ENCODE measurements at regions not wholly inside any gene's neighbourhood (a gene's known extent, or its start where the extent isn't known, plus 50 kb on each side); places are given as distances from the start of the nearest gene placed in this dataset.

DNA sequence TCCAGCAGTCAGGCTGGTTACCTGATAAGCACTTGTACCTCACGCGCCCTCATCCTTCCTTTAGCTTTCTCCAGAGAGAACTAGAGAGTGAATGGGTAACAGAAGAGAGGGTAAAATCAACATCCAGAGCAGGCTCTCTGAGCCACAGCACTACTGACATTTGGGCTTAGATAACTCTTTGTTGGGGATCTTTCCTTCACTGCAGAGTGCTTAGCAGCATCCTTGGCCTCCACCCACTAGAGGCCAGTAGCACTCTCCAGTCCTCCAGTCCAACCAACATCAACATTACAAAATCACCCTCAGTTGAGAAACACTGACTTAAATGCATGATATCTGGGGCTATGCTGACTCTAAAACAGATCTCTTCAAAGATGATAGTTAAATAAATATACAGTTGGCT, 220.7 kb downstream of the TACR3 start:
- H3F3A ChIP-seq (ENCODE audit: insufficient read depth, low read depth) = no peaks in the 10 kb centered on the region; the same call in 1 of the 2 replicates
- H3K27me3 ChIP-seq (ENCODE audit: insufficient read depth, low read depth) = no peaks in the 10 kb centered on the region
- H3K9me2 ChIP-seq (ENCODE audit: insufficient read depth) = no peaks in the 10 kb centered on the region
- peaks cover 2% of the 10 kb centered on the region; the same call in 1 of the 2 replicates for H3K9me3 ChIP-seq (ENCODE audit: insufficient read depth, low read depth)
- TF ChIP-seq, protein P1, sequence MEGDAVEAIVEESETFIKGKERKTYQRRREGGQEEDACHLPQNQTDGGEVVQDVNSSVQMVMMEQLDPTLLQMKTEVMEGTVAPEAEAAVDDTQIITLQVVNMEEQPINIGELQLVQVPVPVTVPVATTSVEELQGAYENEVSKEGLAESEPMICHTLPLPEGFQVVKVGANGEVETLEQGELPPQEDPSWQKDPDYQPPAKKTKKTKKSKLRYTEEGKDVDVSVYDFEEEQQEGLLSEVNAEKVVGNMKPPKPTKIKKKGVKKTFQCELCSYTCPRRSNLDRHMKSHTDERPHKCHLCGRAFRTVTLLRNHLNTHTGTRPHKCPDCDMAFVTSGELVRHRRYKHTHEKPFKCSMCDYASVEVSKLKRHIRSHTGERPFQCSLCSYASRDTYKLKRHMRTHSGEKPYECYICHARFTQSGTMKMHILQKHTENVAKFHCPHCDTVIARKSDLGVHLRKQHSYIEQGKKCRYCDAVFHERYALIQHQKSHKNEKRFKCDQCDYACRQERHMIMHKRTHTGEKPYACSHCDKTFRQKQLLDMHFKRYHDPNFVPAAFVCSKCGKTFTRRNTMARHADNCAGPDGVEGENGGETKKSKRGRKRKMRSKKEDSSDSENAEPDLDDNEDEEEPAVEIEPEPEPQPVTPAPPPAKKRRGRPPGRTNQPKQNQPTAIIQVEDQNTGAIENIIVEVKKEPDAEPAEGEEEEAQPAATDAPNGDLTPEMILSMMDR (conservative IDR thresholded peaks at IDR 0.05) = no peak
- TF ChIP-seq EZH2 (IDR thresholded peaks at IDR 0.05; ENCODE audit: low read depth) = no peak
- no peak overlapping the region for H2AFZ ChIP-seq
- H3K27ac ChIP-seq = no peak overlapping the region
- ChIA-PET POLR2A (ENCODE audit: unreplicated experiment) (interaction anchor here (0.6 kb wide), 1 partner anchor 222 kb away, joined by 3 read pairs; no protein-coding TSS in a partner anchor), CTCF (no interaction called here)
- no peaks in the 10 kb centered on the region for H4K20me1 ChIP-seq (ENCODE audit: insufficient read depth)
- no peak overlapping the region for H3K4me2 ChIP-seq
- no peaks in the 10 kb centered on the region for H3K79me2 ChIP-seq (ENCODE audit: low read depth)
- DNase-seq = no peak
- H3K36me3 ChIP-seq (ENCODE audit: low read depth) = no peaks in the 10 kb centered on the region
- BruUV-seq (replicated peaks) = TSS peak; percentile 42
- H3K4me3 ChIP-seq = no peak overlapping the region
- H3K4me1 ChIP-seq (replicated peaks; ENCODE audit: insufficient read depth) = peaks cover 22% of the 10 kb centered on the region
- intact Hi-C loops (cut with micrococcal nuclease; ENCODE audit: unreplicated experiment) = no loop called here

DNA sequence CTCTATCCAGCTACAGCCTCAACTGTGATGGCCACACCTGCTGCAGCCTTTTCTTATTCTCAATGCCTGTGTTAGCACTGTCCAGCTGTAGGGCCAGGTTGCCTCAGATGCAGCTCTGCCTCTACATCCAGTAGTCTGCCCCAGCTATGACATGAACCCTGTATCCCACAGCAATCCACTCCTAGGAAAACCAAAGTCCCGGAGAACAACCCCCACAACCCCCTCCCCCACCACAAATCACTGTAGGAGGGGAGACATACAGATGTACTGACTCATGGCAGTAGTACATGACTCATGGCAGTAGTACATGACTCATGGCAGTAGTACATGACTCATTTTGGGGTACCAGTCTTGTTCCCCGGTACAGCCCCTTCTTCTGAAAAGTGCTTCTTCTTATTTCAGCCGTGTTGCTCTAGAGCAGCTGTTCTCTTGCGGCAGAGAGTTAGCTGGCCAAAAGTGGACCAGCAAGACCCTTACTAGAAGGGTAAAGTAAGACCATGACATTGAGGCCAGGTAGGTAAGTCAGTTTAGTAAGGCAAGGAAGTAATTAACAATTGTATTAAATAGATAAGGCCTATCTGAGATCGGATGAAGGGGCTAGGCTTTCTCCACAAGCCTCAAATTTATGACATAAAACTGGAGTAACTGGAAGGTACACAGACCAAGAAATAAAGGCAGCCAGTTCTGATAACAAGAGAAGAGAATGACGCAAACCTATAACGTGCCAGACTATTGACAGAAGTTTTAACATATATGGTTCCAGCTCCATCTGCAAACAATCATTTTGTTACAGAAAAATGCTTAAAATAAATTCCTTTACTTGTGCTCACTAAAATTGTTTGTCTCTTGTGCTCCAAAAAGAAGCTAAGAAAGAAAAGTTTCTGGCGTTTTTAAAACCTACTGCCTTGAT, 221.4 kb downstream of the TACR3 start:
- CTCF ChIA-PET = no interaction called here
- no peaks in the 10 kb centered on the region for H3K9me2 ChIP-seq (ENCODE audit: insufficient read depth)

DNA sequence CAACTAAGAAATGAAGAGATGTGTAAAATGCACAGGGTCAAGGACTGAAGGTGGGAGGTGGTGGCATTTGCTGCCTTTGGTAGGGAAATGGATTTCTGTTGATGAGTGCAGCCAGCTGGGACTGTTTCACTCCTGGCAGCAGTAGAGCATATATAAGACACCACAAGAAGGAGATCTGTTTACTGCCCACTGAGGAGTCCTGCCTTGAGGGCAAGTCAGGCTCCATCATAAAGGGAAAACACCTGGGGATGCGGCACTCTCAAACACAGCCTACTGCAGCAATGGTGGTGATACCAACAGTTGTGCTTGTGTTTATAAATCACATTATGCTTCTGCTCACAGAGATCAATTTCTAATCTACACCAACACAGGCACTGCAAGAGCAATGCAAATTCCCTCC, 222.1 kb downstream of the TACR3 start:
- Histone ChIP-seq H3K4me1 (replicated peaks; ENCODE audit: insufficient read depth) (peaks cover 36% of the 10 kb centered on the region), H3K9me3 (ENCODE audit: insufficient read depth, low read depth) (peaks cover 2% of the 10 kb centered on the region; the same call in 1 of the 2 replicates), H3F3A (ENCODE audit: insufficient read depth, low read depth) (peaks cover 10% of the 10 kb centered on the region; the same call in 1 of the 2 replicates), H2AFZ (no peak overlapping the region), H4K20me1 (ENCODE audit: insufficient read depth) (no peaks in the 10 kb centered on the region), H3K36me3 (ENCODE audit: low read depth) (no peaks in the 10 kb centered on the region), H3K27me3 (ENCODE audit: insufficient read depth, low read depth) (no peaks in the 10 kb centered on the region), H3K4me3 (no peak overlapping the region), H3K9me2 (ENCODE audit: insufficient read depth) (no peaks in the 10 kb centered on the region), H3K27ac (no peak overlapping the region), H3K4me2 (no peak overlapping the region; the same call in 1 of the 2 replicates), H3K79me2 (ENCODE audit: low read depth) (no peaks in the 10 kb centered on the region)
- POLR2A ChIA-PET (ENCODE audit: unreplicated experiment) = no interaction called here
- peak in 1 of 2 experiments; percentile 3 for DNase-seq
- intact Hi-C loops (cut with micrococcal nuclease; ENCODE audit: unreplicated experiment) = no loop called here
- no TSS peak for BruUV-seq (replicated peaks)
- TF ChIP-seq, protein P1 (conservative IDR thresholded peaks at IDR 0.05) = no peak
- no peak for TF ChIP-seq EZH2 (IDR thresholded peaks at IDR 0.05; ENCODE audit: low read depth)
- CTCF ChIA-PET = no interaction called here

More for the DNA sequence above, 221.4 kb downstream of the TACR3 start:
- no peak for TF ChIP-seq EZH2 (IDR thresholded peaks at IDR 0.05; ENCODE audit: low read depth)
- TF ChIP-seq, protein P1 (conservative IDR thresholded peaks at IDR 0.05) = no peak
- Histone ChIP-seq H3F3A (ENCODE audit: insufficient read depth, low read depth) (peaks cover 6% of the 10 kb centered on the region; the same call in 1 of the 2 replicates), H3K4me2 (no peak overlapping the region; the same call in 1 of the 2 replicates), H3K9me3 (ENCODE audit: insufficient read depth, low read depth) (peaks cover 2% of the 10 kb centered on the region; the same call in 1 of the 2 replicates), H3K27me3 (ENCODE audit: insufficient read depth, low read depth) (no peaks in the 10 kb centered on the region), H3K36me3 (ENCODE audit: low read depth) (no peaks in the 10 kb centered on the region), H3K4me1 (replicated peaks; ENCODE audit: insufficient read depth) (peaks cover 28% of the 10 kb centered on the region), H3K27ac (no peak overlapping the region), H3K4me3 (no peak overlapping the region), H4K20me1 (ENCODE audit: insufficient read depth) (no peaks in the 10 kb centered on the region), H2AFZ (no peak overlapping the region), H3K79me2 (ENCODE audit: low read depth) (no peaks in the 10 kb centered on the region)
- DNase-seq = peak in 1 of 2 experiments; percentile 25
- POLR2A ChIA-PET (ENCODE audit: unreplicated experiment) = interaction anchor here (0.6 kb wide), 1 partner anchor 222 kb away, joined by 3 read pairs; no protein-coding TSS in a partner anchor
- intact Hi-C loops (cut with micrococcal nuclease; ENCODE audit: unreplicated experiment) = no loop called here
- no TSS peak for BruUV-seq (replicated peaks)

All from PC-9 (cell line).